ENCODE measurements at regions not wholly inside any gene's neighbourhood (a gene's known extent, or its start where the extent isn't known, plus 50 kb on each side); places are given as distances from the start of the nearest gene placed in this dataset.

GRCh38 chr5:30548580-30549305 lies 644.7 kb upstream of the CDH6 start:
- no peak for DNase-seq (ENCODE audit: low spot score)
- TF ChIP-seq, protein P1, sequence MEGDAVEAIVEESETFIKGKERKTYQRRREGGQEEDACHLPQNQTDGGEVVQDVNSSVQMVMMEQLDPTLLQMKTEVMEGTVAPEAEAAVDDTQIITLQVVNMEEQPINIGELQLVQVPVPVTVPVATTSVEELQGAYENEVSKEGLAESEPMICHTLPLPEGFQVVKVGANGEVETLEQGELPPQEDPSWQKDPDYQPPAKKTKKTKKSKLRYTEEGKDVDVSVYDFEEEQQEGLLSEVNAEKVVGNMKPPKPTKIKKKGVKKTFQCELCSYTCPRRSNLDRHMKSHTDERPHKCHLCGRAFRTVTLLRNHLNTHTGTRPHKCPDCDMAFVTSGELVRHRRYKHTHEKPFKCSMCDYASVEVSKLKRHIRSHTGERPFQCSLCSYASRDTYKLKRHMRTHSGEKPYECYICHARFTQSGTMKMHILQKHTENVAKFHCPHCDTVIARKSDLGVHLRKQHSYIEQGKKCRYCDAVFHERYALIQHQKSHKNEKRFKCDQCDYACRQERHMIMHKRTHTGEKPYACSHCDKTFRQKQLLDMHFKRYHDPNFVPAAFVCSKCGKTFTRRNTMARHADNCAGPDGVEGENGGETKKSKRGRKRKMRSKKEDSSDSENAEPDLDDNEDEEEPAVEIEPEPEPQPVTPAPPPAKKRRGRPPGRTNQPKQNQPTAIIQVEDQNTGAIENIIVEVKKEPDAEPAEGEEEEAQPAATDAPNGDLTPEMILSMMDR (IDR thresholded peaks at IDR 0.05; ENCODE audit: extremely low read depth, missing control alignments), result no peak

DNA sequence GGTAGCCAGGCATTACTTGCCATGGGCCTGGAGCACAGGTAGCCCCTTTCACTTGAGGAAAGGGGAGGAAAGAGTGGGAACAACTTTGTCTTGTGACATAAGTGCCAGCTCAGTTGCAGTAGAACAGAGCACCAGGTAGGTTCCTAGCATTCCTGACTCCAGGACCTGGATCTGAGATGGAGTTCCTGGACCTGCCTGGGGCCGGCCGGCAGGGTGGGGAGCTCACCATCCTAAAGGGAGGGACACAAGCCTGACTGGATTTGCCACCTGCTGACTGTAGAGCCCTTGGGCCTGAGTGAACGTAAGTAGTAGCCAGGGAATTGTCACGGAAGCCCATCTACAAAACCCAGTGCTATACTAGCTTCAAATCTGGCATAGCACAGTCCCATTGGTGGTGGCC lies 653.3 kb upstream of the CDH6 start:
- TF ChIP-seq, protein P1 (IDR thresholded peaks at IDR 0.05; ENCODE audit: extremely low read depth, missing control alignments), result no peak
- no peak for DNase-seq (ENCODE audit: low spot score)

DNA sequence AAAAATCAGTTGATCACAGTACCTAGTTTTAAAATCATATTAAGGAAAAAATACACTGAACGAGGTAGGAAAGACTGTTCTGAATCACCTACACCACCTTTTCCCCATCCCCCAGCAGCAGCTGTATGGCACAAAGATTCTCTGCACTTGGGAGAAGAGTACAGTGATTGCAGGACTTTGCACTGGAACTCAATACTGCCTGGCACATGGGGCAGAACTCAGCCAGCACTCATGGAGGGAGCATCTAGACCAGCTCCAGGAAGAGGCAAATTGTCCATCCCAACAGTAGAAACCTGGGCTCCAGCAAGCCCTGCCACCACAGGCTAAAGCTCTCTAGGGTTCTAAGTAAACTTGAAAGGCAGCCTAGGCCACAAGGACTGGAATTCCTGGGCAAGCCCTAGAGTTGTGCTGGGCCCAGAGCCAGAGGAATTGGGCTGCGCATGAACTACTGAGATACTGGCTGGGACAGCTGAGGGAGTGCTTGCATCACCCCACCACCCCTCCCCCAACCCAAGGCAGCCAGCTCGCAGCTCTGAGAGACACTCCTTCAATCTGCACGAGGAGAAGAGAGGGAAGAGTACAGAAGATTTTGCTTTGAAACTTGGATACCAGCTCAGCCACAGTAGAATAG lies 654.4 kb upstream of the CDH6 start:
- DNase-seq (ENCODE audit: low spot score), result no peak
- TF ChIP-seq, protein P1 (IDR thresholded peaks at IDR 0.05; ENCODE audit: extremely low read depth, missing control alignments), result no peak

DNA sequence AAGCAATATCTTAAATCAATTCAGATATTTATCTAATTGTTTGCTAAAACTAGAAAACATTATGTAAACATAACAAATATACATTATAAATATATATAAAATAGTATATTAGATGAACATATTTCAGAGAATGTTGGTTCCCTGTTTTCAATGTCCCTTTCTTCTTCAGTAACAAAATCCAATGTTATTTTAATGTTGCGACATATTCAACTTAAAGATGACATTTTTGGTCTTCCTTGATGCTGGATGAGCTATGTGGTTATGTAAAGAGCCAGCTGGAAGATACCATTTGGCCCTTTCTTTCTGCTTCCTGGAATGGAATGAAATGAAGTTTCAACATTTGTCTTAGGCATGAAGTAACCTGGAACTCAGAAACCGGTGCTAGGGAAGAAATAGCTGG lies 668.1 kb upstream of the CDH6 start:
- no peak for DNase-seq (ENCODE audit: low spot score)
- TF ChIP-seq, protein P1 (IDR thresholded peaks at IDR 0.05; ENCODE audit: extremely low read depth, missing control alignments), result no peak

DNA sequence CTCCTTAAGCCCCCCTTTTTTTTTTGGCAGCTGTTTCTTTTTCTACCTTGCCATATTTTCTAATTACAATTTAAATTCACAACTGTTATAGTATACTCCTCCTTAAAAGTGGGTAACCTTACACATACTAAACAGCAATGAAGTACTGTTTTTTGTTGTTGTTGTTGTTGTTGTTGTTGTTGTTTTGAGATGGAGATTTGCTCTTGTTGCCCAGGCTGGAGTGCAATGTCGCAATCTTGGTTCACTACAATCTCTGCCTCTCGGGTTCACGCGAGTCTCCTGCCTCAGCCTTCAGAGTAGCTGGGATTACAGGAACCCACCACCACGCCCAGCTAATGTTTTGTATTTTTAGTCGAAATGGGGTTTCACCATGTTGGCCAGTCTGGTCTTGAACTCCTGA lies 669.1 kb upstream of the CDH6 start:
- TF ChIP-seq, protein P1 (IDR thresholded peaks at IDR 0.05; ENCODE audit: extremely low read depth, missing control alignments), result no peak
- DNase-seq (ENCODE audit: low spot score), result no peak

- TF ChIP-seq, protein P1 (IDR thresholded peaks at IDR 0.05; ENCODE audit: extremely low read depth, missing control alignments), result no peak
- no peak for DNase-seq (ENCODE audit: low spot score)
Observed at GRCh38 chr5:30523061-30523460, 670.4 kb upstream of the CDH6 start.

DNA sequence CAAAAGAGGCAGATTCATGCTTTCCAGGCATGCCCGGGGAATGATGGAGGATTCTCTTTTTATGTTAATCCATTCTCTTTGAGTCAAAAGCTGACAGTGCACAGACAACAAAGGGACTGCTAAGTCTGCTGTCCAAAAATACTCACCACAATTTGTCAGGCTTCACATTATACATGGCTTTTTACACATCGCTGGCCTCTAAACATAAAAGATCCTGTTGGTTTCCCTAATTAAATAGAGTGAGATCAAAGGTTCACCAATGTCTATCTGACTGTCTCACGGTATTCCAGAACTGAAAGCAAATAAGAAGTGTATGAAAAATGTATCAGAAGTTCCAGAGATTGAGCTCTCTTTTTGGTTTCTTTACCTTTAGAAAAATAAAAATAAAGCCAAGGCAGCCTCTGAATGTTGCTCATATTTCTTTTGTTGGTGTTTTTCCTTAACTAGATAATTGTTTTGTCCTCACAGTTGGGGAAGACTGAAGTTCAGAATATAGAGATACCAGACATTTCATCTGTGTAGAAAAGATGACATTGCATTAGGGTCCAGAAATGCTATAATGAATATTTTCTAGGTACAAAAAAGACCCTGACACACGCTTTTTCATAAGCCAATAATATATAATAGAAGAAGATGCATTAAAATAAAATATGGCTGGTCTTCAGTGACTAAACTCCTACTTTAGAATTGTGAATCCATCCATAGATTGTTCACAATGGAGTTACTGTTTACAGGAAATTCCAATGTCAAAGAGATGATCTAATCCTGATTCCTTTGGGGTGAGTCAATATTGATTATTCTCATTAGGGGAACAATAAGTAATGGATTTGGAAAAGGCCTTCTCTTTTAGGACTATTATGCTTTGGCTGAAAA lies 688.2 kb upstream of the CDH6 start:
- TF ChIP-seq, protein P1 (IDR thresholded peaks at IDR 0.05; ENCODE audit: extremely low read depth, missing control alignments), result no peak
- no peak for DNase-seq (ENCODE audit: low spot score)
